ENCODE measurements at regions not wholly inside any gene's neighbourhood (a gene's known extent, or its start where the extent isn't known, plus 50 kb on each side); places are given as distances from the start of the nearest gene placed in this dataset.

DNA sequence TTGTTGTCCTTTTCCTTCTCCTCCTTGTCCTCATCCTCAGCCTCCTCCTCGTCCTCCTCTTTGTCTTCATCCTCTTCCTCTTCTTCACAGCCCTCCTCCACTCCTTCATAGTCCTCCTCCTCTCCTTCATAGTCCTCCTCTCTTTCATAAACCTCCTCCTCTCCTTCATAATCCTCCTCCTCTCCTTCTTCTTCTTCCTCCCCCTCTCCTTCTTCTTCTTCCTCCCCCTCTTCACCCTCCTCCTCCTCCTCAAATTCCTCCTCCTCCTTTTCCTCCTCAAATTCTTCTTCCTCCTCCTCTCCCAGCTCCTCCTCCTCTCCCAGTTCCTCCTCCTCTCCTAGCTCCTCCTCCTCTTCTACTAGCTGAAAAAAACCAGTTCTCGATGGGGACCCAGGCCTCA is 143.8 kb upstream of the RADX start:
- FAIRE-seq = no peak
- DNase-seq = no peak
- H3K9me3 ChIP-seq (ENCODE audit: control insufficient read depth in 2 of 3, insufficient read depth in 1 of 3, low read length in 3 of 3) = no peaks in the 10 kb centered on the region
- no peak overlapping the region for H3K4me3 ChIP-seq (ENCODE audit: low read length in 3 of 3)
- intact Hi-C loops (cut with DNase I) = no loop called here
- H3K4me1 ChIP-seq (ENCODE audit: control insufficient read depth in 2 of 3, insufficient read depth in 2 of 3, low read depth in 1 of 3, low read length in 3 of 3) = no peaks in the 10 kb centered on the region
- TF ChIP-seq, protein P1, sequence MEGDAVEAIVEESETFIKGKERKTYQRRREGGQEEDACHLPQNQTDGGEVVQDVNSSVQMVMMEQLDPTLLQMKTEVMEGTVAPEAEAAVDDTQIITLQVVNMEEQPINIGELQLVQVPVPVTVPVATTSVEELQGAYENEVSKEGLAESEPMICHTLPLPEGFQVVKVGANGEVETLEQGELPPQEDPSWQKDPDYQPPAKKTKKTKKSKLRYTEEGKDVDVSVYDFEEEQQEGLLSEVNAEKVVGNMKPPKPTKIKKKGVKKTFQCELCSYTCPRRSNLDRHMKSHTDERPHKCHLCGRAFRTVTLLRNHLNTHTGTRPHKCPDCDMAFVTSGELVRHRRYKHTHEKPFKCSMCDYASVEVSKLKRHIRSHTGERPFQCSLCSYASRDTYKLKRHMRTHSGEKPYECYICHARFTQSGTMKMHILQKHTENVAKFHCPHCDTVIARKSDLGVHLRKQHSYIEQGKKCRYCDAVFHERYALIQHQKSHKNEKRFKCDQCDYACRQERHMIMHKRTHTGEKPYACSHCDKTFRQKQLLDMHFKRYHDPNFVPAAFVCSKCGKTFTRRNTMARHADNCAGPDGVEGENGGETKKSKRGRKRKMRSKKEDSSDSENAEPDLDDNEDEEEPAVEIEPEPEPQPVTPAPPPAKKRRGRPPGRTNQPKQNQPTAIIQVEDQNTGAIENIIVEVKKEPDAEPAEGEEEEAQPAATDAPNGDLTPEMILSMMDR (IDR thresholded peaks at IDR 0.05; ENCODE audit: borderline replicate concordance, extremely low read depth, insufficient read depth) = no peak
- H3K27ac ChIP-seq (ENCODE audit: low read depth in 2 of 2, low read length in 2 of 2) = no peak overlapping the region
- H3K36me3 ChIP-seq (ENCODE audit: control insufficient read depth in 2 of 3, insufficient read depth in 3 of 3, low read length in 3 of 3) = no peaks in the 10 kb centered on the region
- H3K9ac ChIP-seq (ENCODE audit: low read length in 3 of 3) = no peak overlapping the region
- H3K27me3 ChIP-seq (ENCODE audit: control insufficient read depth, insufficient read depth, low read length) = no peaks in the 10 kb centered on the region

DNA sequence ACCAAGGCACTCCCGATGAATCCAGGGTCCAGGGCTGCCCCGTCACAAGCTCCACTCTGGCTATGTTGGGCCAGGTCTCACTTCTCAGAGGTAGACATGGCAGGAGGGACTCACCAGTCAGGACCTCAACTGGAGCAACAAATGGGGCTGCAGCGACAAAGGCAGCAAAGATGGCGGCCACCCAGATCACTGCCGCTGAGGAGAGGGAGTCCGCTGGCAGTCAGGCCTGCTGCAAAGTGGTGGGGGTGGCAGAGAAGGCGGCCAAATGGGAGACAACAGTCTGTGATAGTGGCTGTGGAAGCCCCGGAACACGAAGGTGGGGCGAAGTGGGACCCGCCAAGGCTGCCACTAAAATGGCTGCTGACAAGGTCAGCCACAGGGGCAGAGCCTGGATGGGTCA is 143.3 kb upstream of the RADX start:
- no peaks in the 10 kb centered on the region for H3K27me3 ChIP-seq (ENCODE audit: control insufficient read depth, insufficient read depth, low read length)
- no peaks in the 10 kb centered on the region for H3K4me1 ChIP-seq (ENCODE audit: control insufficient read depth in 2 of 3, insufficient read depth in 2 of 3, low read depth in 1 of 3, low read length in 3 of 3)
- no peak overlapping the region for H3K4me3 ChIP-seq (ENCODE audit: low read length in 3 of 3)
- H3K9me3 ChIP-seq (ENCODE audit: control insufficient read depth in 2 of 3, insufficient read depth in 1 of 3, low read length in 3 of 3) = no peaks in the 10 kb centered on the region
- no peaks in the 10 kb centered on the region for H3K36me3 ChIP-seq (ENCODE audit: control insufficient read depth in 2 of 3, insufficient read depth in 3 of 3, low read length in 3 of 3)
- TF ChIP-seq, protein P1 (IDR thresholded peaks at IDR 0.05; ENCODE audit: borderline replicate concordance, extremely low read depth, insufficient read depth) = no peak
- intact Hi-C loops (cut with DNase I) = no loop called here
- no peak overlapping the region for H3K9ac ChIP-seq (ENCODE audit: low read length in 3 of 3)
- no peak for FAIRE-seq
- no peak overlapping the region for H3K27ac ChIP-seq (ENCODE audit: low read depth in 2 of 2, low read length in 2 of 2)
- no peak for DNase-seq

DNA sequence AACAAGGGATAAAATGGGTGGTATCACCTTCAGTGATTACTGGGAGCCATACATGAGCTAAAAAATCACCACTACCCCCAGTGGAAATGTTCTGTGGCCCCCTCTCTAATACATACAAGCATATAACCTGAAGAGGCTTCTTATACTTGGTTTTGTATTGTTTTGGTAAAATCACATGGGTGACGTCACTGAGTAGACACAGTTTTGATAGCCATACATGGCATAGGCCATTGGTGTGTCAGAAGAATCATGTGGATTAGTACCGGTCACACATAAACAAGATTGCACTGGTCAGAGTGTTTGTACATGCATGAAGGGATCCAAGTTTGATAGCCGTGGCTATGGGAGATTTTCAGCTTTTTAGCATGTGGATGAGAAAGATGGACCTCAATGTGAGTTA is 131.9 kb upstream of the RADX start:
- DNase-seq (no peak), FAIRE-seq (no peak)
- H3K4me1 ChIP-seq (ENCODE audit: control insufficient read depth in 2 of 3, insufficient read depth in 2 of 3, low read depth in 1 of 3, low read length in 3 of 3) = no peaks in the 10 kb centered on the region
- H3K9ac ChIP-seq (ENCODE audit: low read length in 3 of 3) = no peak overlapping the region
- peaks cover 4% of the 10 kb centered on the region for H3K27me3 ChIP-seq (ENCODE audit: control insufficient read depth, insufficient read depth, low read length)
- intact Hi-C loops (cut with DNase I) = no loop called here
- no peaks in the 10 kb centered on the region for H3K36me3 ChIP-seq (ENCODE audit: control insufficient read depth in 2 of 3, insufficient read depth in 3 of 3, low read length in 3 of 3)
- TF ChIP-seq, protein P1 (IDR thresholded peaks at IDR 0.05; ENCODE audit: borderline replicate concordance, extremely low read depth, insufficient read depth) = no peak
- H3K4me3 ChIP-seq (ENCODE audit: low read length in 3 of 3) = no peak overlapping the region
- H3K27ac ChIP-seq (ENCODE audit: low read depth in 2 of 2, low read length in 2 of 2) = no peak overlapping the region
- H3K9me3 ChIP-seq (ENCODE audit: control insufficient read depth in 2 of 3, insufficient read depth in 1 of 3, low read length in 3 of 3) = no peaks in the 10 kb centered on the region

DNA sequence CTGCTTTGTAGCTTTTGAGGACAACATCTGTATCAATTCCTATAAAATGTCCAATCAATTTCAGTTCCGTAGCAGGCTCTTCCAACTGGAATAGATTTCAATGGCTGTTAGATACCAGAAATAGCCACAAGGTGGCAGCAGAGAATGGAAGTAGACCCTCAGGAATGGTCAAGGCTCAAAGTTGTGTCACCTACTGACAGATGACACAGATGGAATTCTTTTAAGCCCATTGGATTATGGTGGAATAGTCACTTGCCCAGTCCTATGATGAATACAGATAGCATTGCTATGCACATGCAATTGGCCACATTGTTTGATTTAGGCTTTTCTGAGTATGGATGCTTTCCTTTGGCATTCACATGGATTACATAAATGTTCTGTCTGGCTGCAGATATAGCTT is 130.4 kb upstream of the RADX start:
- TF ChIP-seq, protein P1 (IDR thresholded peaks at IDR 0.05; ENCODE audit: borderline replicate concordance, extremely low read depth, insufficient read depth) = peak; percentile 66
- Histone ChIP-seq H3K9me3 (ENCODE audit: control insufficient read depth in 2 of 3, insufficient read depth in 1 of 3, low read length in 3 of 3) (no peaks in the 10 kb centered on the region), H3K9ac (ENCODE audit: low read length in 3 of 3) (no peak overlapping the region), H3K4me1 (ENCODE audit: control insufficient read depth in 2 of 3, insufficient read depth in 2 of 3, low read depth in 1 of 3, low read length in 3 of 3) (no peaks in the 10 kb centered on the region), H3K27ac (ENCODE audit: low read depth in 2 of 2, low read length in 2 of 2) (no peak overlapping the region), H3K36me3 (ENCODE audit: control insufficient read depth in 2 of 3, insufficient read depth in 3 of 3, low read length in 3 of 3) (no peaks in the 10 kb centered on the region), H3K27me3 (ENCODE audit: control insufficient read depth, insufficient read depth, low read length) (peaks cover 4% of the 10 kb centered on the region), H3K4me3 (ENCODE audit: low read length in 3 of 3) (no peak overlapping the region)
- intact Hi-C loops (cut with DNase I) = no loop called here
- DNase-seq (peak in 4 of 5 donors; percentile 24 to 63 (median 40)), FAIRE-seq (peak; percentile 99)

All from kidney (tissue), 13 donors.